ENCODE measurements at regions not wholly inside any gene's neighbourhood (a gene's known extent, or its start where the extent isn't known, plus 50 kb on each side); places are given as distances from the start of the nearest gene placed in this dataset.
A peak's percentile ranks its signal among the peaks of the same experiment; 100 is the strongest.

GRCh38 chr22:27382947-27383346 lies 418.6 kb downstream of the MN1 start:
- peaks cover 0 to 25% (median 0%) of the 10 kb centered on the region in 11 experiments; a peak in 4 of 22 replicates for H3K27me3 ChIP-seq
- H4K20me1 ChIP-seq: no peaks in the 10 kb centered on the region
- no peak overlapping the region for H3K27ac ChIP-seq
- H3K4me1 ChIP-seq: peaks cover 12 to 80% (median 66%) of the 10 kb centered on the region in 10 experiments
- H3K9me3 ChIP-seq (replicated peaks in 1 of 11): no peaks in the 10 kb centered on the region
- peak overlapping the region in 5 of 11 experiments; percentile 8 to 90 (median 28); a peak in 3 of 22 replicates for H3K4me2 ChIP-seq
- H3K4me3 ChIP-seq: no peak overlapping the region
- H3K9ac ChIP-seq: no peak overlapping the region
- no peaks in the 10 kb centered on the region for H3K36me3 ChIP-seq
- TF ChIP-seq Cebpa-rat (IDR thresholded peaks at IDR 0.05): no peak

- no peak for TF ChIP-seq Cebpa-rat (IDR thresholded peaks at IDR 0.05)
- peaks cover 0 to 20% (median 0%) of the 10 kb centered on the region in 11 experiments; a peak in 4 of 22 replicates for H3K27me3 ChIP-seq
- no peak overlapping the region for H3K27ac ChIP-seq
- H3K4me1 ChIP-seq: peaks cover 9 to 80% (median 66%) of the 10 kb centered on the region in 10 experiments; a peak in 19 of 20 replicates
- no peaks in the 10 kb centered on the region for H3K9me3 ChIP-seq (replicated peaks in 1 of 11)
- no peaks in the 10 kb centered on the region for H3K36me3 ChIP-seq
- H3K4me2 ChIP-seq: no peak overlapping the region
- H3K4me3 ChIP-seq: no peak overlapping the region
- H4K20me1 ChIP-seq: no peaks in the 10 kb centered on the region; a peak in 1 of 22 replicates
- no peak overlapping the region for H3K9ac ChIP-seq
These were observed 417.7 kb downstream of the MN1 start for GRCh38 chr22:27383896-27384295.

- Histone ChIP-seq H3K9ac (no peak overlapping the region), H3K4me2 (peak overlapping the region in 7 of 11 experiments; percentile 46 to 73 (median 51); a peak in 13 of 22 replicates), H3K9me3 (replicated peaks in 1 of 11) (no peaks in the 10 kb centered on the region), H3K27me3 (peaks cover 0 to 13% (median 0%) of the 10 kb centered on the region in 11 experiments; a peak in 2 of 22 replicates), H3K4me3 (no peak overlapping the region), H3K27ac (no peak overlapping the region), H3K36me3 (no peaks in the 10 kb centered on the region), H4K20me1 (no peaks in the 10 kb centered on the region; a peak in 1 of 22 replicates), H3K4me1 (peaks cover 9 to 70% (median 56%) of the 10 kb centered on the region in 10 experiments; a peak in 19 of 20 replicates)
- no peak for TF ChIP-seq Cebpa-rat (IDR thresholded peaks at IDR 0.05)
These were observed 416.1 kb downstream of the MN1 start for GRCh38 chr22:27385261-27385998.

GRCh38 chr22:27386186-27386585 lies 415.4 kb downstream of the MN1 start:
- peaks cover 0 to 13% (median 0%) of the 10 kb centered on the region in 11 experiments; a peak in 2 of 22 replicates for H3K27me3 ChIP-seq
- H3K4me3 ChIP-seq: no peak overlapping the region
- H4K20me1 ChIP-seq: no peaks in the 10 kb centered on the region; a peak in 1 of 22 replicates
- H3K9me3 ChIP-seq (replicated peaks in 1 of 11): no peaks in the 10 kb centered on the region
- H3K27ac ChIP-seq: no peak overlapping the region
- peak overlapping the region in 8 of 11 experiments; percentile 18 to 73 (median 51); a peak in 15 of 22 replicates for H3K4me2 ChIP-seq
- no peaks in the 10 kb centered on the region for H3K36me3 ChIP-seq
- H3K4me1 ChIP-seq: peaks cover 9 to 62% (median 48%) of the 10 kb centered on the region in 10 experiments; a peak in 19 of 20 replicates
- no peak overlapping the region for H3K9ac ChIP-seq
- no peak for TF ChIP-seq Cebpa-rat (IDR thresholded peaks at IDR 0.05)

DNA sequence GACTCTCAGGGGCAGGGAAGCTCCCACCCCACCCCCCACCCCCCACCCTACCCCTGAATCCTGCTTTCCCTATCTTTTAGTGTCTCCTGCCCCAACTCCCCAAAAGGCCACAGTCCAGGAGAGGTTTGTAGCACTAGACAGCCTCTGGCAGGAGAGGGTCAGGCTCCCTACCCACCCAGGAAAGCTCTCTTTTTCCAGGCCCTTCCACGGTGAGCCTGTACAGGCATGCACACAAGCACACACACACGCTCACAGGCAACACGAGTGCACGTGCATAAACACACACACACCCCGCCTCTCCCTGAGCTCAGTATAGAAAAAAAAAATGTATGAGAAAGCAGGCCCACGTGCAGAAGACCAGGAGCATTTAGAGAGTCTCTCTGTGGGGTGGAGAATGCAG lies 414.0 kb downstream of the MN1 start:
- Histone ChIP-seq H3K27ac (no peak overlapping the region), H3K36me3 (no peaks in the 10 kb centered on the region), H3K27me3 (peaks cover 0 to 13% (median 0%) of the 10 kb centered on the region in 11 experiments; a peak in 2 of 22 replicates), H4K20me1 (no peaks in the 10 kb centered on the region; a peak in 1 of 22 replicates), H3K4me2 (peak overlapping the region in 10 of 11 experiments; percentile 3 to 85 (median 71); a peak in 18 of 22 replicates), H3K4me1 (peaks cover 9 to 49% (median 36%) of the 10 kb centered on the region in 10 experiments; a peak in 18 of 20 replicates), H3K4me3 (no peak overlapping the region), H3K9me3 (replicated peaks in 1 of 11) (no peaks in the 10 kb centered on the region), H3K9ac (no peak overlapping the region)
- no peak for TF ChIP-seq Cebpa-rat (IDR thresholded peaks at IDR 0.05)

- TF ChIP-seq Cebpa-rat (IDR thresholded peaks at IDR 0.05): no peak
- Histone ChIP-seq H3K4me1 (peaks cover 9 to 43% (median 35%) of the 10 kb centered on the region in 10 experiments; a peak in 18 of 20 replicates), H3K4me2 (peak overlapping the region in 10 of 11 experiments; percentile 3 to 85 (median 71); a peak in 19 of 22 replicates), H3K27ac (no peak overlapping the region), H3K36me3 (no peaks in the 10 kb centered on the region), H4K20me1 (no peaks in the 10 kb centered on the region; a peak in 1 of 22 replicates), H3K9ac (no peak overlapping the region), H3K9me3 (replicated peaks in 1 of 11) (no peaks in the 10 kb centered on the region), H3K4me3 (no peak overlapping the region), H3K27me3 (peaks cover 0 to 13% (median 0%) of the 10 kb centered on the region in 11 experiments; a peak in 2 of 22 replicates)
These were observed 413.4 kb downstream of the MN1 start for GRCh38 chr22:27388090-27388600.

- H4K20me1 ChIP-seq: no peaks in the 10 kb centered on the region; a peak in 1 of 22 replicates
- peaks cover 9 to 40% (median 35%) of the 10 kb centered on the region in 10 experiments; a peak in 18 of 20 replicates for H3K4me1 ChIP-seq
- peaks cover 0 to 13% (median 0%) of the 10 kb centered on the region in 11 experiments; a peak in 2 of 22 replicates for H3K27me3 ChIP-seq
- H3K36me3 ChIP-seq: no peaks in the 10 kb centered on the region
- no peak overlapping the region for H3K4me3 ChIP-seq
- H3K9me3 ChIP-seq (replicated peaks in 1 of 11): no peaks in the 10 kb centered on the region
- no peak overlapping the region for H3K4me2 ChIP-seq
- TF ChIP-seq Cebpa-rat (IDR thresholded peaks at IDR 0.05): no peak
- H3K9ac ChIP-seq: no peak overlapping the region
- H3K27ac ChIP-seq: no peak overlapping the region
These were observed 411.9 kb downstream of the MN1 start for GRCh38 chr22:27389727-27390075.

- H3K36me3 ChIP-seq: no peaks in the 10 kb centered on the region
- H3K9me3 ChIP-seq (replicated peaks in 1 of 11): no peaks in the 10 kb centered on the region
- peaks cover 0 to 9% (median 0%) of the 10 kb centered on the region in 11 experiments; a peak in 2 of 22 replicates for H3K27me3 ChIP-seq
- no peak overlapping the region for H3K4me2 ChIP-seq
- TF ChIP-seq Cebpa-rat (IDR thresholded peaks at IDR 0.05): no peak
- H4K20me1 ChIP-seq: no peaks in the 10 kb centered on the region; a peak in 1 of 22 replicates
- H3K9ac ChIP-seq: no peak overlapping the region
- H3K27ac ChIP-seq: no peak overlapping the region
- peaks cover 9 to 30% (median 27%) of the 10 kb centered on the region in 10 experiments; a peak in 18 of 20 replicates for H3K4me1 ChIP-seq
- H3K4me3 ChIP-seq: no peak overlapping the region
These were observed 410.3 kb downstream of the MN1 start for GRCh38 chr22:27391092-27391770.

GRCh38 chr22:27393371-27393770 lies 408.2 kb downstream of the MN1 start:
- no peak overlapping the region for H3K27ac ChIP-seq
- H3K4me2 ChIP-seq: no peak overlapping the region
- peaks cover 3 to 11% (median 10%) of the 10 kb centered on the region in 10 experiments; a peak in 18 of 20 replicates for H3K4me1 ChIP-seq
- H3K36me3 ChIP-seq: no peaks in the 10 kb centered on the region
- no peak overlapping the region for H3K4me3 ChIP-seq
- no peaks in the 10 kb centered on the region; a peak in 1 of 22 replicates for H4K20me1 ChIP-seq
- TF ChIP-seq Cebpa-rat (IDR thresholded peaks at IDR 0.05): no peak
- H3K27me3 ChIP-seq: no peaks in the 10 kb centered on the region
- no peaks in the 10 kb centered on the region for H3K9me3 ChIP-seq (replicated peaks in 1 of 11)
- H3K9ac ChIP-seq: no peak overlapping the region

Measured in BLaER1 treated with 17β-estradiol and CSF1 and Interleukin-3, amounts not matched to agents 10 nM and 100 nM (cell line).